GM18909 (cell line): ENCODE measurements at regions not wholly inside any gene's neighbourhood (a gene's known extent, or its start where the extent isn't known, plus 50 kb on each side); places are given as distances from the start of the nearest gene placed in this dataset.
"Not testable (repeated sequence)": the region's sequence is repeated elsewhere in the genome, so short reads cannot be mapped to it uniquely, and the experiment has no call there.

Experiments used
- ATAC-seq: cut with Tn5 transposase; IDR thresholded peaks from one replicate; pipeline ENCODE4 v1.9.1; 2021; ENCODE audit warnings: mild to moderate bottlenecking; ENCODE audit not compliant: unreplicated experiment, poor library complexity

- ATAC-seq = no peak
Measured at GRCh38 chrX:42290608-42291007, 367.3 kb upstream of the CASK start.

DNA sequence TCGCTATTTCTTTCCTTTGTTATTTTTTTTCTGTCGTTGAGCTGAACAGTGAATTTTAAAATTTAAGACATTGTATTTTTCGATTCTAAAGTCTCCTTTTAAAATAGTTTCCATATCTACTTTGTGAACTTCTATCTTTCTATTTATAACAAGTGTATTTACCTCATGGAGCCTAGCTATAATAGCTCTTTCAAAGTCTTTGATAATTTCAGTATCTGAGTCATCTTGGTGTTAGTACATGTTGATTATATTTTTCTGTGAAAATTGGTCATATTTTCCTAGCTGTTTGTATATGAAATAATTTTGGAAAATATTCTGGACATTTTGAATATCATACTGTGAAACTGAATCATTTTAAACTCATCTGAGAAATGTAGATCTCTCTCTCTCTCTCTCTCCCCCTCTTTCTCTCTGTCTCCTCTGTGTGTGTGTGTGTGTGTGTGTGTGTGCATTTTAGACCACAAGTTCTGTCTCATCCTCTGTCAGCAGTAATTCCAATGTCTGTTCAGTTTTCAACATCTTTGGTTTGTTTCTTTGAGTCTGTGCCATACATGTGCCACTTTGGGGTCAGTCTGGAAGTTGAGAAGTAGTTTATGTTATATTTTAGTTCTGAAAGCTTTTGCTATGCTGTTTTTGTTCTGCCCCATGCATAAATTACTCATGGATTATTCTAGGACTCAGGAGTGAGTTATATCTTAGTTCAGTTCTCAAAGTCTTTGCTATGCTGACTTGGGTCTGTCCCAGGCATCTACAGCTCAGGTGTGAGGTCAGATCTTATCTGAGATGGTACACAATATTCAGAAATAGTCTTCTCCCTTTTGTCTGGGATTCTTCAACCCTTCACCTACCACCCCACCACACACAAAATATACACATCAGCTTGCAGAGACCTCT, 366.4 kb upstream of the CASK start:
- no peak for ATAC-seq

DNA sequence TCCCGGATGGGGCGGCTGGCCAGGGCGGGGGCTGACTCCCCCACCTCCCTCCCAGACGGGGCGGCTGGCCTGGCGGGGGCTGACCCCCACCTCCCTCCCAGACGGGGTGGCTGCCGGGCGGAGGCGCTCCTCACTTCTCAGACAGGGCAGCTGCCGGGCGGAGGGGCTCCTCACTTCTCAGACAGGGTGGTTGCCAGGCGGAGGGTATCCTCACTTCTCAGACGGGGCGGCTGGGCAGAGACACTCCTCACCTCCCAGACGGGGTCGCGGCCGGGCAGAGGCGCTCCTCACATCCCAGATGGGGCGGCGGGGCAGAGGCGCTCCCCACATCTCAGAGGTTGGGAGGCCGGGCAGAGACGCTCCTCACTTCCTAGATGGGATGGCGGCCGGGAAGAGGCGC, 362.3 kb upstream of the CASK start:
- ATAC-seq = not testable (repeated sequence)

DNA sequence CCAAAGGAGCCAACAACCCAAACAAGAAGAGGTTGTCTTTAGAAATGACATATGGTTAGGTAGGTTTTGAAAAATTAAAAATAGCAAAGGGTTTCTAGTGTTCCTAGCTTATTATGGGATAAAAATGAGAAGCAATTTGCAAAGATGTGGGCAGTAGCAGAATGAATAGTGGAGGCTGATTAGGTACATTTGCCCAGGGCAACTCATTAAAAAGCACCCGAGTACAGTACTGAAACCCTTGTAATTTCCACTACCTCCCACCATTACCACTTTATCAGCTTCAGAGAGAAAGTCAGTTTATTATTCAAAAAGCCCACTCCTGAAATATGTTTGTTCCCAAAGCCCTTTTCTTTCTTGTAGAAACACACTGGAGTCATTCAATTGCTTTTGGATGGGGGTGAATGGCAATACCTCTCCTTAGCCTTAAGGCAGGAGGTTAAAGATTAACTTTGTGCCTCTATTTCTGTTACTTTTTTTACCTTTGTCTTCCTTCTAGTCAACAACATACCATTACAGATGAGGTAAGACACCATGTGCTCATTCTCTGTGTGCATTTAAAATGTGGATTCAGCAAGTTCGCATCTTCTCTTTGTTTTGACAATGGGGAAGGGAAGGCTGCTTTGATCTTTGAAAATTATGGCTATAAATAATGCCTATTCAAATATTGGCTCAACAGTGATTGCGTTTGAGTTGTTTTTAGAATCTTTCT, 353.8 kb upstream of the CASK start:
- ATAC-seq = no peak

GRCh38 chrX:42274151-42274550, 350.8 kb upstream of the CASK start:
- no peak for ATAC-seq

DNA sequence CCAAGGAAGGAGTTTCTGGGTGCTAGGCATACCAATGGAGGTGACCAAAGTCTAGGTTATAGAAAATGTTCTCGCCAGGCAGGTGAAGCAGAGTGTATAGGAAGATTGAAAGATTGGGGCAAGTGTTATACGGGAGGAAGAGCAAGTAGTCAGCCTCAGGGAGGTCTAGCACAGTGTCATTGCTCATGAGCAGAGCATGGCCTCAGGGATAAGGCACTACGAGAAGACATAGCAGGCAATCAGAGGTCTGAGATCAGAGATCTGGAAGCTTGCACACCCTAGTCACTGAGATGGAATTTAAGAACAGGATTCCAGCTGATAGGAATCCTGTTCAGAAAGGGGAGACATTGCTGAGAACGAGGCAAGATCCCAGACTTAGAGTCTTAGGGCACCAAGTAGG, 350.0 kb upstream of the CASK start:
- ATAC-seq = no peak

DNA sequence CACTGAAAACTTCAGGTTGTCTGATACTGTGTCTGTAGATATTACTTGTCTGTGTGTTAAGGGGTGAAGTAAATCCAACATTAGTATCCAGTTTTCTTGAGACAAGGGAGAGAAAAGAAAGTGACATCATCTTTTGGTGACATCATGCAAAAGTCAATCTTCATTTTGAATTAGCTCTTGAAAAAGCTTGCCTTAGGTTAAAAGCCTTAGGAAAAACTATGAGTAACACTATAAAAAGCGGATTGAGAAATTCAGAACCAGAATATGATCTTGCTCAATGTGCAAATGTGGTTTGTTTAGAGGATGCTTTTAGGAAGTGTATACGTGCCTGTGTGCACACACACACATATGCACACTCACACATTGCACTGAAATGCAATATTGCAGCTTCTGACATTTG, 345.8 kb upstream of the CASK start:
- no peak for ATAC-seq

DNA sequence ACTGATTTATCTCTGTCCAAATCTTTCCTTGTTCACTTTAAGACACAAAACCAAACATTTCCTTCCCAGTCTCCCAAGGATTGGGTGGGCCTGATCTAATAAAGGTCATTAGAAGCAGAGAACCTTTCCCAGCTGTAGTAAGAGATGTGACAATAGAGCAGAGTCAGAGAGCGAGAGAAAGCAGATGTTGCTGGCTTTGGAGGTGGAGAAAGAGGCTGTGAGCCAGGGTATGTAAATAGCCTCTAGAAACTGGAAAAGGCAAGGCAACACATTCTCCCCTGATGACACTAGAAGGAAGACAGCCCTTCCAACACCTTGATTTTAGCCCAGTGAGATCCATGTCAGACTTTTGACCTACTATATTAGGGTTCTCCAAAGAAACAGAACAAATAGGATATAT, 337.5 kb upstream of the CASK start:
- no peak for ATAC-seq

- no peak for ATAC-seq
Measured at GRCh38 chrX:42248226-42248625, 324.9 kb upstream of the CASK start.

DNA sequence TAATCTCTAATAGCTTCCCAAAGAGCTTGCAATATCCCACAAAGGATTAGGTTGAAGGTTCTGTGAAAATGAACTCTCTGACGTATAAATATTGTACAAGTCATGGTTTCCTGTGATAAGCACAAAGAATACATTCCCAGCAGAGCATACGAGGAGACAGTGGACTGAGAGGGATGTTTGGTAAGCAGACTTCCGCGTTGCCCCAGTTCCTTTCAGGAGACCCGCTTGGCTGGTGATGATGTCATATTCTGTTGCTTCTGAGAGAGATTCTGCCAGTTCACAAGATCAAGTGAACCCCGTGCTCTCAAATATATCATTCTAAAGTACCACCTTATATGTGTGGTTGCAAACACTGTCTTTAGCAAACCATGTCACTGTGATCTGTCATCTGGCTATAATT, 323.9 kb upstream of the CASK start:
- ATAC-seq = no peak

DNA sequence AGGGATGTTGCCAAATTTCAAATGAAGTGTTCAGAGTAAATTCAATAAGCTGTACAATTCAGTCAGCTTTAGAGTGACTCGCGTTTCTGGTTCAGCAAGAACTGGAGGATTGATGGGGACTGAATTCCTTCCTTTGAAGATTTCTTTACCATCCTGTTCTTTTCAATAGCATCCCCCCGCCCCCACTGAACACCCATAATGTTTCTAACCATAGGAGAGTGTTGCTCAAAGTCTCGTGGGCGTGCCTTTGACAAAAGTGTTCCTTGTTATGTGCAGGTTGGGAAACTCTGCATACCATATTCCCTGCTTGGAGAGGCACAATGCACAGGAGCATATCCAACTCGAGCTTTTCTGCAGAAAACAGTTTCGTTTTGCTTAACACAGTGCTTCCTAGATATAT, 323.5 kb upstream of the CASK start:
- no peak for ATAC-seq

DNA sequence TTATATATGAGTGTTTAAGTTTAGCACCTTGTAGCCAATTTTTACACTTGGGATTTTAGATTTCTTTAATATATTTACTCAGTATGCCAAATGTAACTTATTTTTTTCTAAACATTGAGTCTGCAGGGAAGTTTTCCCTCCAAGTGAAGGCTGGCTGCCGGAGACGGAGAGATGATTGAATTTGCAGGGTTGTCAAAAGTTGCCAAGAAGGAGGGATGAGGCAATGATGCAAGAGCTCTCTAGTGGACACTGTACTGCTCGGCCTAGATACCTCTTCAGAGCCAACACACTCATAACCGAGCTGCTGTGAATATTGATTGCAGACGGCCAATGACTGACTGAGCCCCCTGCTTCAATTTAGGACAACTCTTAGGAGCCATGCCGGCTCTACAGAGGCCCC, 318.6 kb upstream of the CASK start:
- no peak for ATAC-seq

DNA sequence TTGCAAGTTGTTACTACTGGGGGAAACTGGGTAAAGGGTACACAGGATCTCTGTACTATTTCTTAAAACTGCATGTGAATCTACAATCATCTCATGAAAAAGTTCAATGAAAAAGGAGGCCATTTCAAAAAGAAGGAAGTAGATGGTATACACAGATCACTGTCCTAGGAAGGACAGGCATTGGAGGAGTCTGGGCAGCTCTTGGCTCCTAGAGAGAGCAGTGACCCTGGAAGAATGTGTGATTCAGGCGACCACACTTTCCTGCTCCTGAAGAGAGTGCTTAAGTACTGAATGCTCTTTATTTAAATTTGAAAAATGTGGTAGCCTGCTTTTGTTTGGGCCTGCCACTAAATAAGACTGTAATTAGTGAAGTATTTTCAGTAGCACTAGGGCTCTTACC, 318.1 kb upstream of the CASK start:
- no peak for ATAC-seq

DNA sequence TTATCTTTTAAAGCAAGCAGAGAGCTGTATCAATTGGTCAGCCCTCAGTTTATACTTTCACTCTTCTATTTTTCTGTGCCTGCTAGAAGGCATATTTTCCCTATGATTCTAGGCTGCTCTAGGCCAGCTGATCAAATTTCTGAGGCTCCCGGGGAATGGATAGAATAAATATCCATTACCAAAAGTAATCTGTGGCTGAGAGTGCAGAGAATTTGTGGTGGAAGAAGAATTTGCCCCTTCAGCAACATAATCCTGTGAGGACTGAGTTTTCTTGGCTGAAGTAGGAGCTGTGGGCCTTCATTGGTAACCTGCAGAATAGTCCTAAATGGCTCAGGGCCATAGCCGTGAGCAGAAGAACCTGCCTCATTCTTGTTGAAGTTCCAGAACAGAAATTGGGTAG, 314.6 kb upstream of the CASK start:
- ATAC-seq = no peak

DNA sequence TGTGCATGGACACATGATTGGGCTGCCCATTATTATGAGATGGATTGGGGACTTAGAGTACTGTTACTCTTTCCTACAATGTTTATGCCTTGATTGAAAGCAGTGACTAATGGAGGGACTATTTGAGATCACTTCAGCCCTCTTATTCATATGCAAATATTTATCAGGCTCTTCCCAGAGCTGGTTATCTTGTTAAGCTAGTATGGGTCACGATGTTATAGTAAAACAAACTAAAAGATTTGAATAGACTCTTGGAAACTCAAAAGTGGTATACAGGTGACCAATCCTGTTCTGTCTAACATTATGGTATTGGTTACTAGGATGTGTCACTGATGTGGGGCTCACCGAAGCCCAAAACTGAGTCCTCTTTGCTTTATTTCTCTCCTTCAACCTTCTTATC, 306.2 kb upstream of the CASK start:
- ATAC-seq = no peak

- no peak for ATAC-seq
Measured at GRCh38 chrX:42220666-42221065, 297.3 kb upstream of the CASK start.

- no peak for ATAC-seq
Measured at GRCh38 chrX:42220083-42220482, 296.7 kb upstream of the CASK start.

GRCh38 chrX:42219231-42219630, 295.9 kb upstream of the CASK start:
- no peak for ATAC-seq

DNA sequence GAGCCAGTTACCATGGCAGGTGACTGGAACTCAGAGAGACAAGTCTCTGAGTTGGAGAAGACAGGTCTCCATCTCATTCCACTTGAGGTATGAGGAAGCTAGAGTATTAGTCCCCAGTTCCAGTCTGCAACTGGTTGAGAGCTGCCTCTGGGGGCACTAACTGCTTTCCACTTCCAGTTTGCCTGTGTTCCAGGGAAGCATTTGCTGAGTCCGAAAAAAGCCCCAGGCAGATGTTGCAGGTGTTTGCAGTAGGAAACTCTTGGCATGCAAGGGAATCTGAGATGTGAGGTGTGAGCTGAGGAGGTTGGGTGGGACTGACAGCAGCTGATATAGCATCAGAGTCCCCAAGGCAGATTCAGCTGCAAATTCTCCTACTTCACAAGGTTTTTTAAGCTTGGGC, 272.2 kb upstream of the CASK start:
- ATAC-seq = no peak

DNA sequence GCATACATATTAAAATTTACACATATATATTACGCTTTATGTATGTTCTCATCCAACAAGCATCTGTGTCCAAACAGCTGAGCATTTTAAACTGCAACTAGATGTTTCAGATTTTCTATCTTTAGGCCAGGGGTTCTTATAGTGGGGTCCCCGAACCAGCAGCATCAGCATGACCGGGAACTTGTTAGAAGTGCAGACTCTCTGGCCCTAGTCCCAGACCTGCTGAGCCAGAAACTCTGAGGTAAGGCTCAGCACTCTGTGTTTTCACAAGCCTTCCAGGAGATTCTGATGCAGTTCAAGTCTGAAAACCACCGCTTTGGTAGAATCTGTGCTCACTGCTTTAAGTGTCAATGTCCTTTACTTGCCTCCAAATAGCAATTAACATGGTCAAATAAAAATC, 266.2 kb upstream of the CASK start:
- no peak for ATAC-seq

GRCh38 chrX:42188730-42189129, 265.4 kb upstream of the CASK start:
- no peak for ATAC-seq

- ATAC-seq = no peak
Measured at GRCh38 chrX:42176789-42177188, 253.4 kb upstream of the CASK start.
